ENCODE measurements at regions not wholly inside any gene's neighbourhood (a gene's known extent, or its start where the extent isn't known, plus 50 kb on each side); places are given as distances from the start of the nearest gene placed in this dataset.

DNA sequence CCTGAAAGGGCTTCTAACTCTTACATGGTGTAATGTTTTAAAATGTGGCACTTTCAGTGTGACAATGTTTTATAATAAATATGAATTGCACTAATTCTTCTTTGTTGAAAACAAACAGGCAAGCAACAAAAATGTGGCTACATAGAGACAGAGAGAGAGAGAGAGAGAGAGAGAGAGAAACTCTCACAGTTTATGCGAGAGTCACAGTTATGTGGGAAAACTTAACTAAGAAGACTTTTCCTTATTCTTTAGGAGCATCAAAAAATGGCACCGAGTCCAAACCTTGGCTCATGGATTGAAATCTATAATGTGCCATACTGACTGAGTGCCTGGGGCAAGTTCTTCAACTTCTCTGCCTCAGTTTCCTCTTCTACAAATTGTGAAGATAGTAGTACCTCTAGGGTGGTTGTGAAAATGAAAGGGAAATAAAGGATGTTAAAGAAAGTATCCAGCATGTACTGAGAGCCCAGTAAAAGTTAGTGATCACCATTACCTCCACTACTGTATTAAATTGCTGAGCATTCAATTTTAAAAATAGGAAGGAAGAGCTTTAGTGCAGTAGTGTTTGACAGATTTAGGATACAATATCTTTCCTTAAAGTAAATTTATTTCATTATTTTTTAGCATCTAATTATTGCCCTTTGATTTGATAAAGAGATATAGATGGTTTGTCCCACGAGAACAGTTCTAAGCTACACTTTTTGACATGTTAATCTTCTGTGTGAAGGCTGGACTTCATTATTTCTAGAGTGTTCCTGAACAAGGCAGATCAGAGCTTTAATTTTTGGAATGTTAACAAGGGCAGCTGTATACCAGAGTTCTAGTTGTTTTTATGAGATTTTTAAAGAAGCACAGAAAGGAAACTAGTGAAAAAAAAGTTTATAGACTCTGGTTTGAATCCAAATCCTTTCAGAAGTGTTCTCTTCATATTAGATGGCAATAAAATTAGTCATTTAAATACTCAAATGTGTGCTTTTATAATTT, 187.5 kb upstream of the ANK2 start:
- peak overlapping the region in 1 of 2 donors; percentile 8 for H3K4me3 ChIP-seq
- no peaks in the 10 kb centered on the region for H3K27me3 ChIP-seq
- H3K4me1 ChIP-seq, result peaks cover 0 to 47% (median 5%) of the 10 kb centered on the region in 3 donors
- no peak for TF ChIP-seq POLR2AphosphoS5 (IDR thresholded peaks at IDR 0.05)
- no peak for TF ChIP-seq POLR2A (IDR thresholded peaks at IDR 0.05)
- TF ChIP-seq CTCF (IDR thresholded peaks at IDR 0.05), result no peak
- no peak for TF ChIP-seq EP300 (IDR thresholded peaks at IDR 0.05)
- ATAC-seq, result no peak
- peak overlapping the region; percentile 34 to 68 (median 58) for H3K27ac ChIP-seq
- H3K9me3 ChIP-seq, result no peaks in the 10 kb centered on the region
- no peaks in the 10 kb centered on the region for H3K36me3 ChIP-seq
- WGBS, 2 donors (ENCODE audit: low coverage in 1 of 2), result 48 to 49% methylated on average over 3 of the region's 3 CpGs

GRCh38 chr4:112865443-112865842, 184.0 kb upstream of the ANK2 start:
- no peak for ATAC-seq
- Histone ChIP-seq H3K9me3 (no peaks in the 10 kb centered on the region), H3K4me1 (peaks cover 0 to 26% (median 5%) of the 10 kb centered on the region in 3 donors), H3K36me3 (no peaks in the 10 kb centered on the region), H3K4me3 (no peak overlapping the region), H3K27me3 (no peaks in the 10 kb centered on the region), H3K27ac (no peak overlapping the region)
- TF ChIP-seq CTCF (IDR thresholded peaks at IDR 0.05) (no peak), POLR2AphosphoS5 (IDR thresholded peaks at IDR 0.05) (no peak), EP300 (IDR thresholded peaks at IDR 0.05) (no peak), POLR2A (IDR thresholded peaks at IDR 0.05) (no peak)

DNA sequence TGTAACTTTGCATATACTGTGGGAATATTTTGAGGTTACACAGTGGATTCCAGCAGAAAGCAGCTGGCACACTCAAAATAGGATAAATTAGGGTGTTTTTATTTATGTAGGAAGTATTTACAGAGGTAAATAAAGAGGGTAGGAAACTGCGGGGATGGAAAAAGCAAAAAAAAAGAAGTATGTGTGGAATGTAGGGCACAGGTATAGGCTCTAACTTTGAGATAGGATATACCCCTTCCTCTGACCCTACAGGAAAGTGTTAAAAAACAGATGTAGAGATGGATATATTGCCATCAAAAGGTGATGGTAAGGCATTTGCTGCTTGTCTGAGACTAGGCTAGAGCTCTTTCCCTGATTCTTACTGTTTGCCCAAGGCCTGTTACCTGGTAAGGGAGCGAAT, 173.1 kb upstream of the ANK2 start:
- H3K27me3 ChIP-seq, result no peaks in the 10 kb centered on the region
- H3K27ac ChIP-seq, result no peak overlapping the region
- 72 to 96% methylated on average over 2 of the region's 2 CpGs for WGBS, 2 donors (ENCODE audit: low coverage in 1 of 2)
- no peak for ATAC-seq
- H3K4me1 ChIP-seq, result no peaks in the 10 kb centered on the region
- H3K36me3 ChIP-seq, result no peaks in the 10 kb centered on the region
- H3K9me3 ChIP-seq, result no peaks in the 10 kb centered on the region
- TF ChIP-seq EP300 (IDR thresholded peaks at IDR 0.05) (no peak), CTCF (IDR thresholded peaks at IDR 0.05) (no peak), POLR2AphosphoS5 (IDR thresholded peaks at IDR 0.05) (no peak), POLR2A (IDR thresholded peaks at IDR 0.05) (no peak)
- H3K4me3 ChIP-seq, result no peak overlapping the region

- no peaks in the 10 kb centered on the region for H3K27me3 ChIP-seq
- H3K27ac ChIP-seq, result peak overlapping the region in 1 of 4 donors; percentile 25
- no peaks in the 10 kb centered on the region for H3K36me3 ChIP-seq
- peak overlapping the region in 1 of 2 donors; percentile 18 for H3K4me3 ChIP-seq
- 52 to 62% methylated on average over 6 to 10 of the region's 12 CpGs for WGBS, 2 donors (ENCODE audit: low coverage in 1 of 2)
- TF ChIP-seq POLR2AphosphoS5 (IDR thresholded peaks at IDR 0.05), result no peak
- no peak for TF ChIP-seq POLR2A (IDR thresholded peaks at IDR 0.05)
- no peak for TF ChIP-seq CTCF (IDR thresholded peaks at IDR 0.05)
- TF ChIP-seq EP300 (IDR thresholded peaks at IDR 0.05), result no peak
- H3K9me3 ChIP-seq, result no peaks in the 10 kb centered on the region
- H3K4me1 ChIP-seq, result peaks cover 0 to 7% (median 0%) of the 10 kb centered on the region in 3 donors
- no peak for ATAC-seq
These were observed 167.6 kb upstream of the ANK2 start for GRCh38 chr4:112881842-112882241.

- peak overlapping the region in 1 of 2 donors; percentile 18 for H3K4me3 ChIP-seq
- ATAC-seq, result no peak
- TF ChIP-seq CTCF (IDR thresholded peaks at IDR 0.05) (no peak), EP300 (IDR thresholded peaks at IDR 0.05) (no peak), POLR2AphosphoS5 (IDR thresholded peaks at IDR 0.05) (no peak), POLR2A (IDR thresholded peaks at IDR 0.05) (no peak)
- H3K36me3 ChIP-seq, result no peaks in the 10 kb centered on the region
- WGBS, 2 donors (ENCODE audit: low coverage in 1 of 2), result 59 to 72% methylated on average over 4 of the region's 4 CpGs
- peak overlapping the region in 1 of 4 donors; percentile 25 for H3K27ac ChIP-seq
- no peaks in the 10 kb centered on the region for H3K27me3 ChIP-seq
- H3K9me3 ChIP-seq, result no peaks in the 10 kb centered on the region
- peaks cover 0 to 7% (median 0%) of the 10 kb centered on the region in 3 donors for H3K4me1 ChIP-seq
These were observed 167.2 kb upstream of the ANK2 start for GRCh38 chr4:112882286-112882685.

Measured in gastroesophageal sphincter (tissue), 4 donors.